NCI-H510A (cell line): ENCODE measurements at regions not wholly inside any gene's neighbourhood (a gene's known extent, or its start where the extent isn't known, plus 50 kb on each side); places are given as distances from the start of the nearest gene placed in this dataset.

ENCODE experiments used
- DNase-seq: peaks from one replicate; lab custom pipeline; 2025; lab: John Stamatoyannopoulos, UW

DNA sequence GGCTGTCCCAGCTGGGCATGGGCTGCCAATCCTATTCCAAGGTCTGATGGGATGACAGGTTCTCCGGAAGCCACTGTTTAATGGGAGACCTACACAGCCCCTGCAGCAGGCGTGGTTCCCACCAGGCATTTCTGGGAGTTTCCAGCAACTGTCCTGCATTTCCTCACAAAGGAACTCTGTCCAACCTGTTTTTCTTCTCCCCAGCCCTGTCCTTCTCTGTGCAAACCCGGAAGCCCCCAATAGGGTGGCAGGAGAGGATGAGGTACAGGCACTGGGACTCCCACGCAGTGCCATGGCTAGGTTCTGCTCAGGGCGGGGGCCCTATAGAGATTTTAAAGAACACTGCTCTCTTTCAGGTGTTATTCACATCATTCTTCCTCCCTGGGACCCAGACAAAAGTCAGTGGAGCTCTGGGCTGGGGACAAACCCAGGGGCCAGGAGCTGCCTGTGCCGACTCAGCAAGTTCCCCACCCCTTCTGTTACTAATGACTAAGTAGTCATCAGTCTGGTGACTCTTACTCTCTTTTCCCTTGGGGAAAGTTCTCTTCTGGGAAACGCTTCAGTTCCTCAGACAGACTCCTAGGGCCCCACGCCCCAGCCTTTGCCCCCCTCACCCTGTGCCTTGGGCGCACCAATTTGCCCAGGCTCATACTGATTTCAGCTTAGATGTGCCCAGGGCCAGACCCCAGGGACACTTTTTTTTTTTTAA, 97.7 kb downstream of the CD47 start:
- no peak for DNase-seq

DNA sequence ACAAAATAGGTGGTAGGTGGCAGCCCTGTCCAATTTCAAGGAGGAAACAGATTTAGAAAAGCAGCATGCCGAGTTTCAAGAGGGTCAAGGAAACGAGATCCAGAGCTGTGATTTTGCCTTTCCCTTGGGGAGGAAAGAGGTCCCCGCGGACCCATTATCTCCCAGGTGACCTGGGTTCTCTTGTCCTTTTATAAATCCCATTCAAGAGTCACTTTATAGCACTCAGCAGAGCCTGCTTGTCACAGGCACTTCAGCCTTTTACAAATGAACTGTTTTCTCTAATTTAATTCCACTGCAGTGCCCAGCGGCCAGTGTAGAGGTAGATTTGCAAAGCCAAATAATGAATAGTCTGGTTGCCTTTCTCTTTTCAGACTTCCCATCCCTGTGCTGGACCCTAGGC, 99.9 kb downstream of the CD47 start:
- no peak for DNase-seq

DNA sequence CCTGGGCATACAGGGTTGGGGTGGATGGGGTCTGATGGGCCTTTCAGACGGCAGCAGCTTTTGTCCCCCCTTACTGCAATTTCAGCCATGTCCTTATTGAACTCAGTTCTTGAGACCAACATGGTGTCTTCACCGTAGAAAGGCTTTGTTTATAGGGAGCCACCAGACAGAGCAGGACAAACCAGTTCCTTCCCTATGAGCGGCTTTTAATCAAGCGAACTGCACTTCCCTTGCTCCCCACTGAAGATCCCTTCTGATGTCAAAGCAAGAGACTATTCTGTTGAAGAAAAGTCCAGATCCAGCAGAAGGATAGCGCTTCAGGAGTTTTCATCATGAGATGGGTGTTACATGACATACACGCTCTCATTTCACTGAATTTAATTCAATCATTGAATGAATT, 100.4 kb downstream of the CD47 start:
- no peak for DNase-seq

DNA sequence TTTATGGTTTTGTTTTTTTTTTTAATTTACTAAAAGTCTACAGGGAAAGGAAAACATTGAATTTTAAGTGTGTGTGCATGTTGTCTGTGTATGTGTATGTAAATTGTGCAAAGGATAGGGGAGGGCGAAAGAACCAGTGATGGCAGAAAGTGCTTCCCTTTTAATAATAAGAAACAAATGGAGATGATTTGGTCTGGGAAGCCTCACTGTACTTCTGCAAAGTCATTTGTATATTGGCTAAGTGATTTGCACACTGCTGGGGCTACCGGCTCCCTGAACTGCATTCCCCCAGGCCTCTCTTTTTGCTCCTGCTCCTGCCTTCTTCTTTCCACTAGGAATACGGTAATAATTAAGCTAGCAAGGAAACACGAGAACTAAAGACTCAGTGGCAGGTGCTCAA, 101.2 kb downstream of the CD47 start:
- DNase-seq: no peak

DNA sequence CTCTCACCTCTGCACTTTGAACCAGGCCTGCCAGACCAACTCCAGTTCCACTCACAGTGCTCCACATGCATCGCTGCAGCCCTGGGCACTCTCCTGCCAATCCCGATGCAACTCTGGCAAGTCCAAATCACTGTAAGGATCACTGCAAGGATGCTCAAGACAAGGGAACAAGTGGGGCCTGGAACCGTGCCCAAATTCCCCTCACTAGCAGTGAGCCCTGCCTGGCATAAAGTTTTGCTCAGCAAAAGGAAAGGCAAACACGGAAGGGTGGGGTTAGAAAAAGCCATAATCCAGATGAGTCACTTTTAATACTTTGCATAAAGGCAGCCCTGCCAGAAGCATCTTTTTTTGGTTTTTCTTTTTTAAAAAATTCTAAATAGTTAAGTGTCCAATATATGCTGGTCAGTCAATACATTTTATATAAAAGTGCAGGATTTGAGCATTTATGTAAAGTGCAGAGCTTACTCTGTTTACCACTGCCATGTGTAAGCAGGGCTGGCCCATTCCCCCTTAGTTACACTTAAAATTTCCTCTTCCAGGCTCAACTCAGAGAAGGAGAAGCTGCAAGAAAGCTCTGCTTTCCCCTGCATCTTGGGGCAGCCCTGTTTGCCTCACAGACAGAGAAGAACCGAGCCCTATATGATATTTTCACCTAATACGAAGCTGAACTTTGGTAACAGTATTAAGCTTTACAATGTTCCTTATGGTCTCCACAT, 102.2 kb downstream of the CD47 start:
- DNase-seq: no peak

DNA sequence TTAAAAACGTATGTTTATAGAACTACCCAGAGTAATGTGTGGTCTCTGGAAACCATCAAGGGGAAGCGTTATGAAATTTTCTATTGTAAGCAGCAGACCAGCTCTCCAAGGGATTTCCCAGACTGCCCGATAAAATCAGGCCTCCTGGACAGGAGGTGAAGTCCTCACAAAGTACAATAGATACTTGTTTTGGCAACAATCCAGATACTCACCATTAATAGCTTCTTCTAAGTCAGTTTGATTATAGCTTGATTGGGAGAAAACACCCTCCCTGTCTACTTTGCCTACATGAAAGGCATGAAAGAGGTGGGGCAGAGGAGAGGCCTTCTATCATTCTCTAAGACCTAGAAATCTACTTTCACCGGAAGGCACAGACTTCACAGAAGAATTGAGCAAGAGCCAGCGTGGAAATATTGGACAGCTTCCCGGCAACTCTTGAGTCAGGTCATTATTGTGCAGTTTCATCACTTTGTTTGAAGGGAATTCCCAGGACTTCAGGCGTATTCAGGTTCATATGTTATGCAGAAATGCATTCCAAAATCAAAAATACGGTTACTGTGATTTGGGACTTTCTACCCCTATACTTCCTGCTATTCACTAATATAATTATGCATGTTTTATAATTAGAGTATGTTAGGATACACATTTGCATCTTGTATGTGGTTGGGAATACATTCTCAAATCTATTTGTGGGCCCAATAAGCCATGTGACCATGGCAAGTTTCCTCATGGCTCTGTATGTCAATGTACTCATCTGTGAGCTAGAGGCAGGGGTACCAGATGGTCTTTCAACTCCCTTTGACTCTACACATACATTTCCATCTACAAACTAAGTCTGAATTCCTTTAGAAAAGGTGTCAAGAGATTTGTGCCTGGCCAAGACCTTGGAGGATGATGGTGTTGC, 103.5 kb downstream of the CD47 start:
- DNase-seq: no peak

DNA sequence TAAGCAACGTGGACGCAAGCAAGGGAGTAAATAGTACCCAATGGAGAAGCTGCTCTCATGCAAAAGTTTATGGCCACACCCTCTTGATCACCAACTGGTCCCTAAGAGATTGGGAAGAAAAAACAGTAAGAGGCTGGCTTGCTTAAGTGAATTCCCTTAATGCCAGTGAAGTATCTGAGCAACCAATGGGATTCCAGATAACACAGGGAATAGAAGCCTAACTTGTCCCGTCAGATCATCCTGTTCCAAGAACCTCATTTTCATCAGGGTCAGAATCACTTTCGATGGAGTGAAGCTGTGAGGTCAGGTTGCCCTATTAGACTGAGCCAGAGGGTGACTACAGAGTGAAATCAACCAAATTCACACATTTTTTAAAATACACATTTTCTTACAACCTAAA, 104.3 kb downstream of the CD47 start:
- no peak for DNase-seq

DNA sequence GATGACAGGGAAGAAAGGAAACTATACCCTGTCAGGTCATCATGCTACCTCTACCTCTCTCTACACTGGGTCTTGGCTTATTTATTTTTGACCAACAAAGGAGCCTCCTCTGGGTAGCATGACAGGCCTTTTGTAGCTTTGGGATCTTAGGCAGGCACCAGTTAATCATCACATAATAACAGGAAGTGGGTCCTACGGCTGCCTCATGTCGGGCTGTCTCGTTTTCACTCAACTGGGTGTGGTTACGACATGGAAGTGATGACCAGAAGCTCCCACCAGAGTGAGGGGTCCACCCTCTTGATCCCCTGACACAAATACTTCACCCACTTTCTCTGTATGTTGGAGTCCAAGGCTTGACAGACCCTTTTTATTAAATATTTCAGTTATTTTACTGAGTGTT, 105.3 kb downstream of the CD47 start:
- no peak for DNase-seq

DNA sequence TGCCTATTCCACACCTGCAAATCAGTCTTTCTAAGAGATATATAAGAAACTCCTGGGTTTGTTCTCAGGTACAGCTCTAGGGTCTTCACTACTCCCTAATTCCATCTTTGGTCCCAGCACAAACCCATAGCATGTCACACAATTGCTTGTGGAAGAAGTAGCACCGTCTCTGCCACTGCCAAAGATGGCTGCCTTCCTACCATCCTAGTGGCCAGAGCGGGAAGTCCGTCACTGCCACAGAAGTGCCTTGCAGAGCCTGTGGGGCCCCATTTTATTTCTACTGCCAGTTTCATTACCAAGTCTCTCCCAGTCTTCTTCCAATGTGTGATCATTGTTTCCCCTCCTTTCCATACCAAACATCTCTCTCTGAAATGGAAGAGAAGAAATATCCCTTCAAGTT, 107.6 kb downstream of the CD47 start:
- no peak for DNase-seq

DNA sequence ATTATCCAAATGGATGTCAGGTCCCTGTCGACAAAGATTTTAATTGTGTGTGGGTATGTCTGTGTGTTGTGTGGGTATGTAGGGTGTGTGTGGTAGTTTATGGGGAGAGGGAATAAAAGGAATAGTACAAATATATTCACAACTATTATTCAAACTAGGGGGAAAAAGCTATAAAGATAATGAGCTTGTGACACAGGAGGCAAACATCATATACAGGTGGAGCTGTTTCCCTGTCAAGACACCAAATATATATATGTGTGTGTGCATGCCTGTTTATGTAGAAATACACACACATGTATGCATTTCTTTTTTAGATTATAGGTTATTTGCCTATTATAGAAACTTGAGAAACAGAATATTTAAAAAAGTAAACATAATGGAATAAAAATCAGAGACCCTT, 108.7 kb downstream of the CD47 start:
- DNase-seq: no peak

DNA sequence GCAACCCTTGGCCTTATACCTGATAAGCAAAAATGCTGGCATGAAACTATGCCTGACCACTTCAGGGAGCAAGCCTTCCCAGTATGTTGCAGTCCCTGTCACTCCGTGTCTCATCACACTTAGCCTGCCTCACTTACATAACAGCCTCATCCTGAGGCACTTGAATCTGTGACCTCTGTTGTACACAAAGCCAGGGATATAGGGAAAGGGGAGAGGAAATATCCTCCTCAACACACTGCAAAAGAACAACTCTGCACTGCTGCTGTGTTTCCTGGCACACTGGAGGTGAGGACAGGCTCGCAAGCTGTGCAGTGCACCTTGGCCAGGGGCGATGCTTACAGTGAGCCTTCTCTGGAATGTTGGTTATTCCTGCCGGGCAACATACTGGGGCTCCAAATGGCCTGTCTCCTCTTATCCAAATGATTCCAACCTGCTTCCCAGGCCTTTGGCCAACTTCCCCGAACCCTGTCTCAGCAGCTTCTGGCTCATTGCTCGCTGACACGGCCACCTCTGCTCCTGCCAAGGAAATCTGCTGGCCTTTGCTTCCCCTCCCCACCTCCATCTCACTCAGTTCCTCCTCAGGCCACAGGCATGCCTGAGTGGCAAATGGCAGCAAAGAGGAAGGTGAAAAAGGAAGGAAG, 109.2 kb downstream of the CD47 start:
- no peak for DNase-seq

DNA sequence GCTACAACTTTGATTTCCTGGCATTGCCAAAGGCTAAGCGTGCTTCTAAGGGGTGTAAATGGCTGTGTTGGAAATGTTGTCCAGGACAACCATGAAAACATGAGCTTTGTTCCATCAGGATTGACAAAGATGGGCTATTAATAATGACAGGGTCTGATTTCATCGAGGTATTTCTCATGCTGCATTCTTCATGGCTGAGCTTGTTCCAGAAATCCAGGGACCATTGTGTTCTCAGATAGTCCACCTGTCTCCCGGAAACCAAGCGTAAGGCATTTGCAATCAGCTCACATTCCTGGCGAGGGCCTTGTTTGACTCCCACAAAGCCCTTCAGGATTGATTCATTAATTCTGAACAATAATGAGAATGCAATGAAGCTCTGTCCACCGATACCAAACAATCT, 111.3 kb downstream of the CD47 start:
- no peak for DNase-seq

DNA sequence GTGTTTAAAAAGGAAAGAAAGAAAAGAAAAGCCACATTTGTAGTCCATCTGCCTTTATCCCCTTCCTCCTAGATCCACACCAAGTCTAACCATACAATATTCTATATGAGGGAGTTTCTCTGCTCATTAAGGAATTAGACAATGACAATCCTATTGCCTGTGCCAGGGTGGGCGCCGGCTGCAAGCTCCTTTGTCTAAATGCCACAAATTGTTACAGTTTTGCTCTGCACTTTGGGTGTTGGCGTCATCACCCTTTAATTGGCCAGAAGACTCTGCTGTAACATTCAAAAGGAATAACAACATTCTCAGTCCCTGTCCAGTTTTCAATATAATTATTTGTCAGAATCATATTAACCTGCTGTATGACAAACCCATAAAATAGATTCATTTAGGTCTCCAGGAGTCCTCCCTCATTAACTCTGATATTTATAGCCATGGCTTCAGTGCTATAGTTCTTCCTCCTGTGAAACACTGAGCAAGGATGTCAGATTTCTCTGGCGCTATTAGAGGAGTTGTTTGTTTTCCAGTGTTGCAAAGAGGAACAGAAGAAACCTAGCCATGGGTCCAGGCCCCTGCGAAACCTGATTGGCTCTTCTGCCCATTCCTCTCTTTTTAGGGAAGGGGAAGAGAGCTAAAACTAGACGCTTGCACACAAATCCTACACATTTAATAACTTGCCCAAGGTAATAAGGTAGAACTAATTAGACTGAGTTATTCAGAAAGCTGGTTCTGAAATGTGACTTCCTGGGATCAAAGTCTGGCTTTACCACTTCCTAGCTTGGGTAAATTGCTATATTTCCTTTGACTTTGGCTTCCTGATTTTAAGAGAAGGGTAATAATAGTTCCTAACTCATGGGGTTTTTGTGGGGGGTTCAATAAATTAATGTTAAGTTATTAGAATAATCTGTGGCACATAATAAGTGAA, 112.4 kb downstream of the CD47 start:
- no peak for DNase-seq

DNA sequence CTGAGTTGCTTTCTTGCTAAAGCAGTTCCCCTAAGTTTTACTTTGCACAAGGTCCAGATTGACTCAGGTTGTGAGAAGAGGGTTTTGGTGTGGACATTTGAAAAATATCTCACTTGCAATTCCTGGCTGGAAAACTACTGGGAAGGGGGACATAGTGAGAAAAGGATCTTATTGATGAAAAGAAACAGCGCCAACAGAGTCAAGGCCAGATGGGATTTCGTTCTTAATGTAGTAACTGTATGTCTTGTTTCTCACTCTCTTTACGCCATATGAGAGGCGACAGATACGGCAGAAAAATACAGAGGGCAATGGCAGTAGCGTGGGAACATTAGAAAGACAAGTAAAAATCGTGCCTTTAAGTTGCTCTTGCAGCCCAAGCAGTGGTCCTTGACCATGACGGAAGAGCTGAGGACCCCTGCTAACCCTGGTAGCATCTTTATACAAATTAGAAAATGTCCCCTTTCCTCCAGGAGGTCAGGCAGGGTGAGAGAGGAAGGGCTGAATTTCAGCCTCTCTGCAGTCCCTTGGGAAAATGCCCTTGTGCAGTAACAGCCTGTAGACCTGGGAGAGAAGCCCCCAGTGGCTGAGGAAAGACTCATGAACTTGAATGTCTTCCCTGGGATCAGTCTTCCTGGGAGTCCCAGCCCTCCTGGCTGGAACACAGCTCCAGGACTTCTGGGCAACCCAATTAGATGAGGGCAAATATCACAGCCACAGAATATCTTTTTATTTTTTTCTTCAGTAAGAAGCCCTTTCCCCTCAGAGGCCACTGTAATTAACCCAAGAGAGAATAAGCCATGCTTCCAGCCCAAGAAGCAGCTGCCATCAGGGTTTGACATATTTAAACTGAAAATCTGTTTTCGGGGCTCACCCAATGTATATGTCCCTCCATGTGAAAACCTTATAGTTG, 113.4 kb downstream of the CD47 start:
- no peak for DNase-seq

DNA sequence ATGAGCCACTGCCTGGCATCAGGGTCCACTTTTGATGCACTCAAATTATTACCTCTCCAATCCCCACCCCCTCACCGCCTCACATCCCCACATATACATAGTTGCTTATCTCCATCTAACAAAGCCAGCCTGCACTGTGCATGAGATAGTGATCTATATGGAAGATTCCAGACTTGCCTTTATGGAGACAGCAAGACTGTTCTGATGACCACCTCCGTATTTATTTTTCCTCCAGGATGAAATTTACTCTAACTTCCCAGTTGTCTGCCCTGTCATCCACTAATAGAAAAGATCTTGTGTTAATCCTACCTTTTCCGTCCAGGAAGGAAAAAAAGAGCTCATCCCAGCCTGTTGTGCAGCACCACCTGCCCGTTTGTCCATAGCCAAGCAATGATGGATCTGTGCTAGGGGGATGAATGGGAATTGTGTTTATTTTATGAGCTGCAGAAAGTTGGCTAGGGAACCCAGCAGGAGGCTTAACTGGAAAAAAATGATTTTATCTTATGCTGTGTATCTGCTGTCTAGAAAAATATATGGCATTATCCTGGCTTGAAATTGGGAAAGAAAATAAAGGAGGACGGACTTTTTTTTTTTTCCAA, 114.5 kb downstream of the CD47 start:
- DNase-seq: no peak

DNA sequence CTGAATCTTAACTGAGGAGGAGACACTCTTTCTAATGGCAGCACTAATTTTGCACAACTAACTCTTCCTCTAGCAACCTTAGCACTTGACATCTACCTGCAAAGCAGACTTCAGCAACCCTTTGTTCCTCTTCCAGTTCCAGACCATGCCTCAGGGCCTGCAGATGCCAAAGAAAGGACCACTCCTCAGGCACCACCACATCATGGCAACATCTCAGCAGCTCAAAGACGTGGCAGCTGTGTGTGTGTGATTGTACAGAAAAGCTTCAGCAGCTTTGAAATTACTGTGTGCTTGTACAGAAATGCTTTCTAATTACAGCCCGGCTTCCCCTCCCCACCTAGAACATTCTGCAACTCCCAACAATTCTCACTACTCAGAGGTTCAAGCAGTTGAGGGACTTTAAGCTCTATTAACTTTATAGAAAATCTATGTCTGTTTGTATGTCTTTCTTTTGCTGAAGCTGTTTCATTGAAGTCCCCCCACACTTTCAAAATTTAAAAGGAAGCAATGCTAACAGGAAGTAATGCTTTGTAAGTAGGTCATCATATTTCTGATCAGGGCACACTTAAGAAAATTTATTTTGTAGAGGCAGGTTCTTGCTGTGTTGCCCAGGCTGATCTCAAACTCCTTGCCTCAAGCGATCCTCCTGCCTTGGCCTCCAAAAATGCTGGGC, 115.2 kb downstream of the CD47 start:
- no peak for DNase-seq

DNA sequence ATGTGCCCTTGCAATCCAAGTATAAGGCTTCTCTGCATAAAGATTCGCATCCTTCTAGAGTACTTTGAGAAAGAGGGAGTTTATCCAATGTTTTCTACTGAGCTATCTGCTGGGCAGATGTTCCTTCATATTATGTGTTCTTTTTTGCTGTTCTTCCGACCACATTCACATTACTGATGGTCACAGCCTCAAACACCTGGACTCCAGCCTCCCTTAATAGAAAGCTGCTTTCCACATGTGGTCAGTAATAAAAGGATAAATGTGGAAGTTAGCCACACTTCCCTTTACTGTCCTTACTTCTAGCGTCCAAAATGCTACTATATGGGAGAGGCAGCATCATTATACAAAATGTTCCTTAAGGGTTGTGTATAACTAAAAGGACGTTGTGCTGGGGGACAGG, 116.9 kb downstream of the CD47 start:
- DNase-seq: no peak

DNA sequence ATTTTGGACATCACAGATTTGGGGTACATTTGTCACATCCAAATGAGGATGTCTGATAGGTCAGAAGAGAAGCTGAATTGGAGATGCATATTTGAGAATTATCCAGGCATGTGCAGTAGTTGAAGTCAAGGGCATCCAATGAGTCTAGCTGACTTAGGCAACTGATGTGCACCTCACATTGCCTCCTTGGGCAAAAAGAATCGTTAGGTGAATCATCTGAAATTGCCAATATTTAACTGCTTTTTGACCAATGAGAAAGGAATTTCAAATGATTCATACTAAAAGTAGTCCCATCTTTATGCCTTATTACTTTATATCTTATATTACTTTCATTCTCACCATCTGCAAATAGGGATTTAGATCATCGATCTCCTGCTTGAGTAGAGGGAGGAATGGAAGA, 117.7 kb downstream of the CD47 start:
- no peak for DNase-seq

DNA sequence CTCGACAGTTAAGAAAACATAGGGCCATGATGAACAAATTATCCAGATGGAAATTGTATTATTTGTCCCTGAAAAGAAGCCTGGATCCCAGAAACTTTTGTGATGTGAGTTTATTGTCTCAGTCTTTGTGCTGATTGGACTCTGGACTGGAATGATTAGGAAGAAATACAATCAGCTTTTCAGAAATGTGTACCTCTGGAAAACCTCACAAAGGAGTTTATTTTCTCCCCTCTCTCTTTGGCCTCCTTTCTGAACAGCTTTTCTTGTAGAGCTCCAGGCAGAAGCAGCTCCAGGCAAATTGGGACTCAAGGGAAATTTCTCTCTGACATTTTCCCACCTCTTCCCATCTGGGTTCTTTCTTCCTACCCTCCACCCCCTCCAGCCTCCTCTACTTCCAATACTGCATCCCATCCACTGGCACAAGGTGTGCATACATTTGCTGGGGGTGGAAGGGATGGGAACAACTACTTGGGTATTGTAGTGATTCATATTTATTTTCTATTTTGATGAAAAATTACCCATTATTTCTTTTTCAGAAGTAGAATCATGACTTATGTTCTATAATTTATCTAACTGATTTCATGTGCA, 119.7 kb downstream of the CD47 start:
- DNase-seq: no peak
